ENCODE measurements at regions not wholly inside any gene's neighbourhood (a gene's known extent, or its start where the extent isn't known, plus 50 kb on each side); places are given as distances from the start of the nearest gene placed in this dataset.

DNA sequence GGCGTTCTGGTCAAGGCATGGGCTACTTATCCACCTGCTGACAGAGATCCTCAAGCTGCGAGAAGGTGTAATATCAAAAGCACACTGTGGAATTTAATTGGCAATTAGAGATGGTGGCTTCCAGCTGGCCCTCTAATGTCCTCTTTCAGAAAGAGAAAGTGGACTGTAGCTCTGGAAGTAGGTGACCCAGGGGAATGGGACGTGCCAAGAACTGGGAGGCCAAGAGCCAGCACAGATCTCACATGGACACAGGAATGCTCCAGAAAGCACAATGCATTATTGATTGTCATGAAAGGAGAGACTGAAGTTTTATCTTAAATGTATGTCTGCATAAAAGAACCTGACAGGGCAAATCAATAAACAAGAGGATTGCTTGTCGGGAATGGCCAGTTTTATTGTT, 198.6 kb upstream of the CDH4 start:
- Histone ChIP-seq H3K27ac (ENCODE audit: extremely low read depth, low read depth, low read length) (no peak overlapping the region), H3K9me3 (ENCODE audit: control insufficient read depth, insufficient read depth, low read depth, low read length) (no peaks in the 10 kb centered on the region), H3K36me3 (ENCODE audit: control insufficient read depth in 2 of 2, insufficient read depth in 1 of 2, low read length in 2 of 2) (no peaks in the 10 kb centered on the region), H3K4me3 (ENCODE audit: low read depth, low read length) (no peak overlapping the region), H3K4me1 (ENCODE audit: control insufficient read depth, insufficient read depth, low read length) (no peaks in the 10 kb centered on the region)
- ChIA-PET CTCF (no interaction called here), POLR2A (no interaction called here)
- TF ChIP-seq ZNF549 (tag by site-specific recombination; IDR thresholded peaks at IDR 0.05), result no peak
- TF ChIP-seq HOXA7 (CRISPR knock-in tag; IDR thresholded peaks at IDR 0.05; ENCODE audit: borderline replicate concordance), result no peak
- no peak for TF ChIP-seq OSR2 (tag by site-specific recombination; IDR thresholded peaks at IDR 0.05)
- no peak for TF ChIP-seq ZNF747 (tag by site-specific recombination; IDR thresholded peaks at IDR 0.05)
- no peak for TF ChIP-seq SP7 (tag by site-specific recombination; IDR thresholded peaks at IDR 0.05)
- TF ChIP-seq ZNF548 (tag by site-specific recombination; IDR thresholded peaks at IDR 0.05), result no peak

- ChIA-PET CTCF (no interaction called here), POLR2A (no interaction called here)
- H3K27ac ChIP-seq (ENCODE audit: extremely low read depth, low read depth, low read length), result no peak overlapping the region
- no peaks in the 10 kb centered on the region for H3K9me3 ChIP-seq (ENCODE audit: control insufficient read depth, insufficient read depth, low read depth, low read length)
- H3K4me1 ChIP-seq (ENCODE audit: control insufficient read depth, insufficient read depth, low read length), result no peaks in the 10 kb centered on the region
- TF ChIP-seq ZNF626 (tag by site-specific recombination; IDR thresholded peaks at IDR 0.05) (no peak), GLIS1 (tag by site-specific recombination; IDR thresholded peaks at IDR 0.05) (peak; percentile 28)
- H3K36me3 ChIP-seq (ENCODE audit: control insufficient read depth in 2 of 2, insufficient read depth in 1 of 2, low read length in 2 of 2), result no peaks in the 10 kb centered on the region
- H3K4me3 ChIP-seq (ENCODE audit: low read depth, low read length), result no peak overlapping the region
Measured at GRCh38 chr20:61053889-61054288, 198.2 kb upstream of the CDH4 start.

DNA sequence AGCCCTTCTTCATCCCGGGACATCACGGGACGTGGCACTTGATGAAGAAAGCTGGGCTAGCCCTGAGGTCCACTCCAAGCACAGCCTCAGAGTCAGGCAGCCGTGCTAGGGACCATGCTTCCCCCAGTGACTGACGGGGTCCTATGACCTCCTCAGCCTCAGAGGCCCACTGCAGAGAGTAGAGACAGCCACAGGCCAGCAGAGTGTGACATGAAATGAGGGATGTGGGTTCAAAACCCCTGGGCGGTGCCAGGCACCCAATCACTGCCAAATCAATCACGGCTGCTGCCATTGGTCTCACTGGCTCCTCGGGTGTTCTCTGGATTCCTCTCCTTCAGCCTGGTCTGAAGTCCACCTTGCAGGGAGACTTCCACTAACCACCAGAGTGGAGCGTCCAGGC, 197.7 kb upstream of the CDH4 start:
- ChIA-PET CTCF (no interaction called here), POLR2A (no interaction called here)
- Histone ChIP-seq H3K36me3 (ENCODE audit: control insufficient read depth in 2 of 2, insufficient read depth in 1 of 2, low read length in 2 of 2) (no peaks in the 10 kb centered on the region), H3K4me3 (ENCODE audit: low read depth, low read length) (no peak overlapping the region), H3K9me3 (ENCODE audit: control insufficient read depth, insufficient read depth, low read depth, low read length) (no peaks in the 10 kb centered on the region), H3K27ac (ENCODE audit: extremely low read depth, low read depth, low read length) (no peak overlapping the region), H3K4me1 (ENCODE audit: control insufficient read depth, insufficient read depth, low read length) (no peaks in the 10 kb centered on the region)
- TF ChIP-seq ZNF366 (tag by site-specific recombination; conservative IDR thresholded peaks at IDR 0.05) (no peak), ZFP41 (tag by site-specific recombination; IDR thresholded peaks at IDR 0.05; ENCODE audit: borderline replicate concordance) (no peak), GLIS1 (tag by site-specific recombination; IDR thresholded peaks at IDR 0.05) (no peak), ZNF837 (tag by site-specific recombination; IDR thresholded peaks at IDR 0.05) (no peak), ZNF394 (tag by site-specific recombination; IDR thresholded peaks at IDR 0.05; ENCODE audit: borderline replicate concordance) (no peak), ZNF266 (tag by site-specific recombination; IDR thresholded peaks at IDR 0.05; ENCODE audit: low read depth) (no peak), SP7 (tag by site-specific recombination; IDR thresholded peaks at IDR 0.05) (no peak), HIC1 (tag by site-specific recombination; IDR thresholded peaks at IDR 0.05) (no peak), FEZF1 (tag by site-specific recombination; IDR thresholded peaks at IDR 0.05) (no peak), KLF16 (tag by site-specific recombination; IDR thresholded peaks at IDR 0.05) (no peak), ZNF274 (IDR thresholded peaks at IDR 0.05; ENCODE audit: low read length) (no peak), ZNF274 (tag by site-specific recombination; IDR thresholded peaks at IDR 0.05; ENCODE audit: borderline replicate concordance) (no peak), ZSCAN30 (tag by site-specific recombination; IDR thresholded peaks at IDR 0.05) (no peak), ZNF521 (tag by site-specific recombination; IDR thresholded peaks at IDR 0.05) (no peak), ZNF112 (tag by site-specific recombination; IDR thresholded peaks at IDR 0.05) (no peak), RBAK (tag by site-specific recombination; IDR thresholded peaks at IDR 0.05) (no peak), MEIS1 (CRISPR knock-in tag; IDR thresholded peaks at IDR 0.05; ENCODE audit: borderline replicate concordance) (no peak), ZNF473 (tag by site-specific recombination; IDR thresholded peaks at IDR 0.05) (no peak), ZNF114 (tag by site-specific recombination; IDR thresholded peaks at IDR 0.05) (no peak)
- TF ChIP-seq, protein P1, sequence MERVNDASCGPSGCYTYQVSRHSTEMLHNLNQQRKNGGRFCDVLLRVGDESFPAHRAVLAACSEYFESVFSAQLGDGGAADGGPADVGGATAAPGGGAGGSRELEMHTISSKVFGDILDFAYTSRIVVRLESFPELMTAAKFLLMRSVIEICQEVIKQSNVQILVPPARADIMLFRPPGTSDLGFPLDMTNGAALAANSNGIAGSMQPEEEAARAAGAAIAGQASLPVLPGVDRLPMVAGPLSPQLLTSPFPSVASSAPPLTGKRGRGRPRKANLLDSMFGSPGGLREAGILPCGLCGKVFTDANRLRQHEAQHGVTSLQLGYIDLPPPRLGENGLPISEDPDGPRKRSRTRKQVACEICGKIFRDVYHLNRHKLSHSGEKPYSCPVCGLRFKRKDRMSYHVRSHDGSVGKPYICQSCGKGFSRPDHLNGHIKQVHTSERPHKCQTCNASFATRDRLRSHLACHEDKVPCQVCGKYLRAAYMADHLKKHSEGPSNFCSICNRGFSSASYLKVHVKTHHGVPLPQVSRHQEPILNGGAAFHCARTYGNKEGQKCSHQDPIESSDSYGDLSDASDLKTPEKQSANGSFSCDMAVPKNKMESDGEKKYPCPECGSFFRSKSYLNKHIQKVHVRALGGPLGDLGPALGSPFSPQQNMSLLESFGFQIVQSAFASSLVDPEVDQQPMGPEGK (tag by site-specific recombination; IDR thresholded peaks at IDR 0.05), result no peak

Measured in HEK293 (cell line).